ENCODE measurements at regions not wholly inside any gene's neighbourhood (a gene's known extent, or its start where the extent isn't known, plus 50 kb on each side); places are given as distances from the start of the nearest gene placed in this dataset.

DNA sequence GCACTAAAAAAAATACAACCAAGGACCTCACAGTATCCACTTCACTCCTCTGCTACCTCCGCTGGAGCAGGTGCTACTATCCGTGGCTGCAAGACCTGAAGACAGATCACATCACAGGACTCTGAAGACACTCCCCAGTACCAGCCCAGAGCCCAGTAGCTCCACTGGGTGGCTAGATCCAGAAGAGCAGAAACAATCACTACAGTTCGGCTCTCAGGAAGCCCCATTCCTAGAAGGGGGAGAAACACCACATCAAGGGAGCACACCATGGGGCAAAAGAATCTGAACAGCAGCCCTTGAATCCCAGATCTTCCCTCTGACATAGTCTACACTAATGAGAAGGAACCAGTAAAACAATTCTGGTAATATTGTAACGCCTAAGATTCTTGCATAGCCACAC is 494.0 kb upstream of the FAT3 start:
- Histone ChIP-seq H2AFZ (ENCODE audit: low read depth) (no peak overlapping the region), H3K9me3 (no peaks in the 10 kb centered on the region), H3K36me3 (replicated peaks in 1 of 2; ENCODE audit: control insufficient read depth in 1 of 2, insufficient read depth in 2 of 2, low read length in 1 of 2) (no peaks in the 10 kb centered on the region), H3K4me2 (no peak overlapping the region), H3K27ac (ENCODE audit: low read depth in 2 of 2, low read length in 1 of 2) (no peak overlapping the region), H3K4me1 (ENCODE audit: control insufficient read depth in 1 of 2, insufficient read depth in 2 of 2, low read depth in 1 of 2, low read length in 1 of 2) (no peaks in the 10 kb centered on the region), H3K9ac (no peak overlapping the region), H3K4me3 (ENCODE audit: low read depth in 2 of 2, low read length in 1 of 2) (no peak overlapping the region), H4K20me1 (ENCODE audit: insufficient read depth) (no peaks in the 10 kb centered on the region), H3K9me2 (no peaks in the 10 kb centered on the region), H3F3A (replicated peaks; ENCODE audit: insufficient read depth) (no peaks in the 10 kb centered on the region), H3K27me3 (ENCODE audit: insufficient read depth) (no peaks in the 10 kb centered on the region), H3K79me2 (ENCODE audit: insufficient read depth) (no peaks in the 10 kb centered on the region)
- ChIA-PET CTCF (no interaction called here), POLR2A (no interaction called here)
- 57% methylated on average over 4 of the region's 4 CpGs for WGBS (ENCODE audit: low lambda C conversion rate)
- no peak for DNase-seq
- TF ChIP-seq, protein P1, sequence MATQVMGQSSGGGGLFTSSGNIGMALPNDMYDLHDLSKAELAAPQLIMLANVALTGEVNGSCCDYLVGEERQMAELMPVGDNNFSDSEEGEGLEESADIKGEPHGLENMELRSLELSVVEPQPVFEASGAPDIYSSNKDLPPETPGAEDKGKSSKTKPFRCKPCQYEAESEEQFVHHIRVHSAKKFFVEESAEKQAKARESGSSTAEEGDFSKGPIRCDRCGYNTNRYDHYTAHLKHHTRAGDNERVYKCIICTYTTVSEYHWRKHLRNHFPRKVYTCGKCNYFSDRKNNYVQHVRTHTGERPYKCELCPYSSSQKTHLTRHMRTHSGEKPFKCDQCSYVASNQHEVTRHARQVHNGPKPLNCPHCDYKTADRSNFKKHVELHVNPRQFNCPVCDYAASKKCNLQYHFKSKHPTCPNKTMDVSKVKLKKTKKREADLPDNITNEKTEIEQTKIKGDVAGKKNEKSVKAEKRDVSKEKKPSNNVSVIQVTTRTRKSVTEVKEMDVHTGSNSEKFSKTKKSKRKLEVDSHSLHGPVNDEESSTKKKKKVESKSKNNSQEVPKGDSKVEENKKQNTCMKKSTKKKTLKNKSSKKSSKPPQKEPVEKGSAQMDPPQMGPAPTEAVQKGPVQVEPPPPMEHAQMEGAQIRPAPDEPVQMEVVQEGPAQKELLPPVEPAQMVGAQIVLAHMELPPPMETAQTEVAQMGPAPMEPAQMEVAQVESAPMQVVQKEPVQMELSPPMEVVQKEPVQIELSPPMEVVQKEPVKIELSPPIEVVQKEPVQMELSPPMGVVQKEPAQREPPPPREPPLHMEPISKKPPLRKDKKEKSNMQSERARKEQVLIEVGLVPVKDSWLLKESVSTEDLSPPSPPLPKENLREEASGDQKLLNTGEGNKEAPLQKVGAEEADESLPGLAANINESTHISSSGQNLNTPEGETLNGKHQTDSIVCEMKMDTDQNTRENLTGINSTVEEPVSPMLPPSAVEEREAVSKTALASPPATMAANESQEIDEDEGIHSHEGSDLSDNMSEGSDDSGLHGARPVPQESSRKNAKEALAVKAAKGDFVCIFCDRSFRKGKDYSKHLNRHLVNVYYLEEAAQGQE (IDR thresholded peaks at IDR 0.05; ENCODE audit: low read depth, low read length) = no peak
- TF ChIP-seq, protein P2, sequence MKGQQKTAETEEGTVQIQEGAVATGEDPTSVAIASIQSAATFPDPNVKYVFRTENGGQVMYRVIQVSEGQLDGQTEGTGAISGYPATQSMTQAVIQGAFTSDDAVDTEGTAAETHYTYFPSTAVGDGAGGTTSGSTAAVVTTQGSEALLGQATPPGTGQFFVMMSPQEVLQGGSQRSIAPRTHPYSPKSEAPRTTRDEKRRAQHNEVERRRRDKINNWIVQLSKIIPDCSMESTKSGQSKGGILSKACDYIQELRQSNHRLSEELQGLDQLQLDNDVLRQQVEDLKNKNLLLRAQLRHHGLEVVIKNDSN (IDR thresholded peaks at IDR 0.05; ENCODE audit: borderline replicate concordance, low read depth) = no peak
- TF ChIP-seq NRF1 (IDR thresholded peaks at IDR 0.05; ENCODE audit: low read depth, low read length) = no peak
- TF ChIP-seq CHD2 (IDR thresholded peaks at IDR 0.05; ENCODE audit: low read length, partially characterized antibody) = no peak
- no peak for TF ChIP-seq GATA2 (CRISPR knock-in tag; IDR thresholded peaks at IDR 0.05)
- TF ChIP-seq, protein P3, sequence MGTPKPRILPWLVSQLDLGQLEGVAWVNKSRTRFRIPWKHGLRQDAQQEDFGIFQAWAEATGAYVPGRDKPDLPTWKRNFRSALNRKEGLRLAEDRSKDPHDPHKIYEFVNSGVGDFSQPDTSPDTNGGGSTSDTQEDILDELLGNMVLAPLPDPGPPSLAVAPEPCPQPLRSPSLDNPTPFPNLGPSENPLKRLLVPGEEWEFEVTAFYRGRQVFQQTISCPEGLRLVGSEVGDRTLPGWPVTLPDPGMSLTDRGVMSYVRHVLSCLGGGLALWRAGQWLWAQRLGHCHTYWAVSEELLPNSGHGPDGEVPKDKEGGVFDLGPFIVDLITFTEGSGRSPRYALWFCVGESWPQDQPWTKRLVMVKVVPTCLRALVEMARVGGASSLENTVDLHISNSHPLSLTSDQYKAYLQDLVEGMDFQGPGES (IDR thresholded peaks at IDR 0.05; ENCODE audit: low read depth, low read length) = no peak
- TF ChIP-seq MXI1 (IDR thresholded peaks at IDR 0.05; ENCODE audit: low read depth, low read length) = no peak
- TF ChIP-seq, protein P4, sequence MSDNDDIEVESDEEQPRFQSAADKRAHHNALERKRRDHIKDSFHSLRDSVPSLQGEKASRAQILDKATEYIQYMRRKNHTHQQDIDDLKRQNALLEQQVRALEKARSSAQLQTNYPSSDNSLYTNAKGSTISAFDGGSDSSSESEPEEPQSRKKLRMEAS (IDR thresholded peaks at IDR 0.05; ENCODE audit: low read depth) = no peak

DNA sequence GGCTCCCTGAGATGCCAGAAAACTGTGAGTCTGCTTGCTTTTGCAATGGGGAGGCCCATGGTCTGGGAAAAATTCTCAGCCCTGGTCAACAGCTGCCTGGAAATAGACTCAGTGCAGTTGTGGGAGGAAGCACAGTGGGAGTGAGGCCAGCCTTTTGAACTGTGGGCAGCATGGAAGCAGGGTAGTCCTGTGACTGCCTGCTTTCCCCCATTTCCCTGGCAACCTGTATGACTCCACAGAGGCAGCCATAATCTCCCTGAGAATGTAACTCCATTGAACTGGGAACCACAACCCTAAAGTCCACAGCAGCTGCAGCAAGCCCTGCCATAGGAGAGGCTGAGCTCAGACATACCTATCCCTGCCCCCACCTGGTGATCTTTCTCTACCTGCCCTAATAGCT is 494.6 kb upstream of the FAT3 start:
- no peaks in the 10 kb centered on the region for H3K27me3 ChIP-seq (ENCODE audit: insufficient read depth)
- H4K20me1 ChIP-seq (ENCODE audit: insufficient read depth) = no peaks in the 10 kb centered on the region
- no peaks in the 10 kb centered on the region for H3K4me1 ChIP-seq (ENCODE audit: control insufficient read depth in 1 of 2, insufficient read depth in 2 of 2, low read depth in 1 of 2, low read length in 1 of 2)
- H3K4me2 ChIP-seq = no peak overlapping the region
- no peak overlapping the region for H3K9ac ChIP-seq
- TF ChIP-seq, protein P2 (IDR thresholded peaks at IDR 0.05; ENCODE audit: borderline replicate concordance, low read depth) = no peak
- TF ChIP-seq EZH2phosphoT487 (IDR thresholded peaks at IDR 0.05; ENCODE audit: borderline replicate concordance, low read depth) = no peak
- no peak for TF ChIP-seq TEAD4 (IDR thresholded peaks at IDR 0.05; ENCODE audit: borderline replicate concordance, insufficient read depth)
- H3F3A ChIP-seq (replicated peaks; ENCODE audit: insufficient read depth) = no peaks in the 10 kb centered on the region
- no peak for DNase-seq
- no peak overlapping the region for H2AFZ ChIP-seq (ENCODE audit: low read depth)
- ChIA-PET CTCF (no interaction called here), POLR2A (no interaction called here)
- H3K4me3 ChIP-seq (ENCODE audit: low read depth in 2 of 2, low read length in 1 of 2) = no peak overlapping the region
- no peaks in the 10 kb centered on the region for H3K9me3 ChIP-seq
- H3K9me2 ChIP-seq = no peaks in the 10 kb centered on the region
- H3K27ac ChIP-seq (ENCODE audit: low read depth in 2 of 2, low read length in 1 of 2) = no peak overlapping the region
- H3K79me2 ChIP-seq (ENCODE audit: insufficient read depth) = no peaks in the 10 kb centered on the region
- no peaks in the 10 kb centered on the region for H3K36me3 ChIP-seq (replicated peaks in 1 of 2; ENCODE audit: control insufficient read depth in 1 of 2, insufficient read depth in 2 of 2, low read length in 1 of 2)

Data from SK-N-SH (cell line).